ENCODE measurements at regions not wholly inside any gene's neighbourhood (a gene's known extent, or its start where the extent isn't known, plus 50 kb on each side); places are given as distances from the start of the nearest gene placed in this dataset.

DNA sequence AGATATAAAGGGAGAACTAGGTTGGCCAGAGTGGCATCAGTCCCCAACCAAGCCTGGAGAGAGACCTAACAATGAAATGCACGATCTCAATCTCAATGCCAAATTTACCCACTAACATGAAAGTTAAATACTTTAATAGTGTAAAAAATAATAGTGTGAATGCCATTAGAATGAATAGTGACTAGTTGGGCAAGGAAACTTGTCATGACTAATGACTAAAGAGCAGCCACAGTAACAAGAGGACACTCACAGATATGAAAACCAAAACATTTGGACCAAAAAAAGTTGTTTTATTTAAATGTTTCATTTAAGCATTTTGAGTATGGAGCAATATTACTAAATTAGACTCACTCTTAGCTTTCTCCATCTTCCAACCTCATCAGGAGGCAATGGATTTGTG, 1853.8 kb downstream of the EFNA5 start:
- no peak for TF ChIP-seq CTCF (IDR thresholded peaks at IDR 0.05)
- no peak for TF ChIP-seq EP300 (IDR thresholded peaks at IDR 0.05)
- no peak for TF ChIP-seq POLR2A (IDR thresholded peaks at IDR 0.05)
